A549 (cell line): ENCODE measurements at regions not wholly inside any gene's neighbourhood (a gene's known extent, or its start where the extent isn't known, plus 50 kb on each side); places are given as distances from the start of the nearest gene placed in this dataset.

ENCODE experiments used
- CTCF ChIP-seq: fragments of >200 bp; sonication (Bioruptor Twin); formaldehyde crosslinking; IDR thresholded peaks from 3 replicates; pipeline ENCODE4 v1.5.1; 2016
- EP300 ChIP-seq, 2 experiments: fragments of >200 bp; sonication (Bioruptor Twin); formaldehyde crosslinking; IDR thresholded peaks; 2 replicates in 1 of 2; 3 replicates in 1 of 2; pipeline ENCODE4 v1.6.1; 2016 to 2017
- JUNB ChIP-seq: fragments of >200 bp; sonication (Bioruptor Twin); formaldehyde crosslinking; IDR thresholded peaks from 2 replicates; pipeline ENCODE4 v1.6.1; 2016
- MYC ChIP-seq: IDR thresholded peaks from 2 replicates; pipeline ENCODE4 v1.6.1; 2012; ENCODE audit warnings: mild to moderate bottlenecking, inconsistent platforms, low read length, improper control_type of control experiment, borderline replicate concordance
- NFE2L2 ChIP-seq: fragments of 150-350 bp; conservative IDR thresholded peaks from 2 replicates; pipeline ENCODE4 v1.6.1; 2014; ENCODE audit warnings: low read length
- PHF8 ChIP-seq: fragments of 200-600 bp; sonication (generic); IDR thresholded peaks from 2 replicates; pipeline ENCODE4 v1.6.1; 2016; ENCODE audit warnings: low read depth, mild to moderate bottlenecking, antibody characterized with exemption, moderate library complexity, borderline replicate concordance
- POLR2A ChIP-seq: IDR thresholded peaks from 2 replicates; pipeline ENCODE4 v1.6.1; 2012; ENCODE audit warnings: mild to moderate bottlenecking, low read length
- REST ChIP-seq: fragments of 200-600 bp; sonication (generic); IDR thresholded peaks from 2 replicates; pipeline ENCODE4 v1.6.1; 2016; ENCODE audit warnings: antibody characterized with exemption, mild to moderate bottlenecking, moderate library complexity

GRCh38 chr11:106327637-106328036, 250.2 kb downstream of the AASDHPPT start:
- TF ChIP-seq CTCF (no peak), POLR2A (no peak), EP300 (IDR thresholded peaks at IDR 0.05) (no peak), JUNB (no peak), REST (no peak), NFE2L2 (no peak), PHF8 (no peak), MYC (no peak)
